ENCODE measurements at regions not wholly inside any gene's neighbourhood (a gene's known extent, or its start where the extent isn't known, plus 50 kb on each side); places are given as distances from the start of the nearest gene placed in this dataset.

DNA sequence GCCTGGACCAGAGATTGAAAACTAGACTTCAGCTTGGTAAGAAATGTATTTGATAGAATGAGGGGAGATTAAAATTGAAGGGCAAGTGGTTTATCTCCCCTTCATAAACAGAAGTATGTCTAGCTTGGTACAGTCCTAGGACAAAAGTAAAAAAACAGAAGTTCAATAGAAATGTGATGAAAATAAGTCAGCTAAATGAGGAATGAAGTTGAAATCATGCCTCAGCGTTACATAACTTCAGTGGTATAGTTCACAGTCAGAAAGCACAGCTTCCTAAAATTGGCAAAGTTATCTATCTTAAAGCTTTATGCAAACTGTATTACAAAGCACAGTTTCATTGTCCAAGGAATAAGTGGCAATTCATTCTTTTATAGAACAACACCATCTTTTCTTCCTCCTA lies 90.2 kb upstream of the SYT10 start:
- no peak overlapping the region for H3K27ac ChIP-seq (ENCODE audit: low read depth in 1 of 2, low read length in 1 of 2)
- no peaks in the 10 kb centered on the region for H3K27me3 ChIP-seq (ENCODE audit: control insufficient read depth in 3 of 3, insufficient read depth in 3 of 3, low read length in 2 of 3)
- no peaks in the 10 kb centered on the region for H3K36me3 ChIP-seq (ENCODE audit: control insufficient read depth in 4 of 4, insufficient read depth in 4 of 4, low read length in 4 of 4)
- H3K4me3 ChIP-seq, result no peak overlapping the region
- no peak overlapping the region for H3K9ac ChIP-seq (ENCODE audit: insufficient read depth in 1 of 2, low read length in 2 of 2)
- 52 to 58% methylated on average over 1 of the region's 1 CpG for WGBS, 2 donors
- ATAC-seq (ENCODE audit: insufficient read depth, low FRiP score), result peak; percentile 19
- TF ChIP-seq, protein P1, sequence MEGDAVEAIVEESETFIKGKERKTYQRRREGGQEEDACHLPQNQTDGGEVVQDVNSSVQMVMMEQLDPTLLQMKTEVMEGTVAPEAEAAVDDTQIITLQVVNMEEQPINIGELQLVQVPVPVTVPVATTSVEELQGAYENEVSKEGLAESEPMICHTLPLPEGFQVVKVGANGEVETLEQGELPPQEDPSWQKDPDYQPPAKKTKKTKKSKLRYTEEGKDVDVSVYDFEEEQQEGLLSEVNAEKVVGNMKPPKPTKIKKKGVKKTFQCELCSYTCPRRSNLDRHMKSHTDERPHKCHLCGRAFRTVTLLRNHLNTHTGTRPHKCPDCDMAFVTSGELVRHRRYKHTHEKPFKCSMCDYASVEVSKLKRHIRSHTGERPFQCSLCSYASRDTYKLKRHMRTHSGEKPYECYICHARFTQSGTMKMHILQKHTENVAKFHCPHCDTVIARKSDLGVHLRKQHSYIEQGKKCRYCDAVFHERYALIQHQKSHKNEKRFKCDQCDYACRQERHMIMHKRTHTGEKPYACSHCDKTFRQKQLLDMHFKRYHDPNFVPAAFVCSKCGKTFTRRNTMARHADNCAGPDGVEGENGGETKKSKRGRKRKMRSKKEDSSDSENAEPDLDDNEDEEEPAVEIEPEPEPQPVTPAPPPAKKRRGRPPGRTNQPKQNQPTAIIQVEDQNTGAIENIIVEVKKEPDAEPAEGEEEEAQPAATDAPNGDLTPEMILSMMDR (IDR thresholded peaks at IDR 0.05; ENCODE audit: control extremely low read depth, extremely low read depth), result no peak
- no peaks in the 10 kb centered on the region for H3K9me3 ChIP-seq (ENCODE audit: control insufficient read depth in 4 of 4, insufficient read depth in 3 of 4, low read length in 3 of 4)
- H3K4me1 ChIP-seq (ENCODE audit: control insufficient read depth in 5 of 5, insufficient read depth in 5 of 5, low read length in 5 of 5), result no peaks in the 10 kb centered on the region
- DNase-seq, result no peak

DNA sequence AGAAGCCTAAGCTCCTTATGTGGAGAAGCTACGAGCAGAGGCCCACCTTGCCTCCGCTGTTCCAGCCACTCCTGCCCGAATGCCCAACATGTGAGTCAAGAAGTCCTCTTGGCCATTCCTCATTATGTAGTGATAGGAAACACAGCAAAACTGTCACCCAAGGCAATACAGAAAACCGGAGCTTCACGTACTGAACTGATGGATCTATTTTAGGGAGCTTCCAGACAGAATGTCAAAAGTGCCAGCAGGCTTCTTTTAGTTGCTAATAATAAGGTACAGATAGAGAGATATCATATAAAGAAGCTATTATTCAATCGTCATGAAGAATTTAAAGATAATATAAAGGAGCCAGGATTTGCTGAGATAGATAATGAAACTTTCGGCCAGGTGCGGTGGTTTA lies 91.6 kb upstream of the SYT10 start:
- no peaks in the 10 kb centered on the region for H3K27me3 ChIP-seq (ENCODE audit: control insufficient read depth in 3 of 3, insufficient read depth in 3 of 3, low read length in 2 of 3)
- H3K9ac ChIP-seq (ENCODE audit: insufficient read depth in 1 of 2, low read length in 2 of 2), result no peak overlapping the region
- H3K36me3 ChIP-seq (ENCODE audit: control insufficient read depth in 4 of 4, insufficient read depth in 4 of 4, low read length in 4 of 4), result no peaks in the 10 kb centered on the region
- no peaks in the 10 kb centered on the region for H3K4me1 ChIP-seq (ENCODE audit: control insufficient read depth in 5 of 5, insufficient read depth in 5 of 5, low read length in 5 of 5)
- WGBS, 2 donors, result 81 to 93% methylated on average over 8 of the region's 8 CpGs
- no peak overlapping the region for H3K4me3 ChIP-seq
- TF ChIP-seq, protein P1 (IDR thresholded peaks at IDR 0.05; ENCODE audit: control extremely low read depth, extremely low read depth), result no peak
- no peaks in the 10 kb centered on the region for H3K9me3 ChIP-seq (ENCODE audit: control insufficient read depth in 4 of 4, insufficient read depth in 3 of 4, low read length in 3 of 4)
- no peak for DNase-seq
- no peak overlapping the region for H3K27ac ChIP-seq (ENCODE audit: low read depth in 1 of 2, low read length in 1 of 2)
- ATAC-seq (ENCODE audit: insufficient read depth, low FRiP score), result no peak

DNA sequence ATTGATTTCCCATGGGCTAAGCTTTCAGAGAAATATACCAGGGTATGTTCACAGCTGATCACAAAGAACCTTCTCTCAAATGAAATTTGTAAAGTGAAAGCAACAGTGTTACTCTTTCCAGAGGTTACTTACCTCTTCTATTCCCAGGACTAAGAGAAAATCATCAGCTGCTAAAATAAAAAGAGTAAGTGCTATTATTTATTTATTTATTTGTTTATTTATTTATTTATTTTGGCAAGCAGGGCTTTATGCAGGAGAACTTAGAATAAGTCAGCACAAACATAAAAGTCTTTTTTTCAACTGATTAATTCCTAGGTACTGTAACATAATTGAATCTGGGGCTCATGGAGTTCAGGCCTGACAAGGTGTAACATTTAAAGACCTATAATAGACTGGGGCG lies 93.9 kb upstream of the SYT10 start:
- DNase-seq, result no peak
- Histone ChIP-seq H3K4me3 (no peak overlapping the region), H3K9me3 (ENCODE audit: control insufficient read depth in 4 of 4, insufficient read depth in 3 of 4, low read length in 3 of 4) (no peaks in the 10 kb centered on the region), H3K4me1 (ENCODE audit: control insufficient read depth in 5 of 5, insufficient read depth in 5 of 5, low read length in 5 of 5) (no peaks in the 10 kb centered on the region), H3K27ac (ENCODE audit: low read depth in 1 of 2, low read length in 1 of 2) (no peak overlapping the region), H3K36me3 (ENCODE audit: control insufficient read depth in 4 of 4, insufficient read depth in 4 of 4, low read length in 4 of 4) (no peaks in the 10 kb centered on the region), H3K27me3 (ENCODE audit: control insufficient read depth in 3 of 3, insufficient read depth in 3 of 3, low read length in 2 of 3) (no peaks in the 10 kb centered on the region), H3K9ac (ENCODE audit: insufficient read depth in 1 of 2, low read length in 2 of 2) (no peak overlapping the region)
- ATAC-seq (ENCODE audit: insufficient read depth, low FRiP score), result no peak
- 96% methylated on average over 1 of the region's 1 CpG for WGBS, 2 donors
- TF ChIP-seq, protein P1 (IDR thresholded peaks at IDR 0.05; ENCODE audit: control extremely low read depth, extremely low read depth), result no peak

DNA sequence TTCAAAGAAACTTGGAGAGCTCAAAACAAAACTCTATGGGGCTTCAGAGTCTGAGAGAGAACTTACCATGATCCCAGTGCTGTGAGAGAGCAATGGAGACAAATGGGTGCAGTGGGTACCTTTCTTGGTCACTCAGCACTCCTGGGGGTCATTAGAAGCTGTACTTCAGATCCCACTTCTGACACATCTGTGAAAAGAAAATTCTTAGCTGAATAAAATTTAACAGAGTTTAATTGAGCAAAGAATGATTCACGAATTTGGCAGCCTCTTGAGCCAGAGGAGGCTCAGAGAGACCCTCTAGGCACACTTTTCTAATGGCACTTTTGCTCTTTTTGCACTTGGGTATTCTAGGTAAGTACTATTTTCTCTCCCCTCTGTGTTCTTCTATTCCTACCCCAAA lies 96.8 kb upstream of the SYT10 start:
- Histone ChIP-seq H3K4me1 (ENCODE audit: control insufficient read depth in 5 of 5, insufficient read depth in 5 of 5, low read length in 5 of 5) (no peaks in the 10 kb centered on the region), H3K27me3 (ENCODE audit: control insufficient read depth in 3 of 3, insufficient read depth in 3 of 3, low read length in 2 of 3) (no peaks in the 10 kb centered on the region), H3K4me3 (no peak overlapping the region), H3K36me3 (ENCODE audit: control insufficient read depth in 4 of 4, insufficient read depth in 4 of 4, low read length in 4 of 4) (no peaks in the 10 kb centered on the region), H3K9ac (ENCODE audit: insufficient read depth in 1 of 2, low read length in 2 of 2) (no peak overlapping the region), H3K27ac (ENCODE audit: low read depth in 1 of 2, low read length in 1 of 2) (no peak overlapping the region), H3K9me3 (ENCODE audit: control insufficient read depth in 4 of 4, insufficient read depth in 3 of 4, low read length in 3 of 4) (peaks cover 0 to 6% (median 0%) of the 10 kb centered on the region in 4 donors)
- TF ChIP-seq, protein P1 (IDR thresholded peaks at IDR 0.05; ENCODE audit: control extremely low read depth, extremely low read depth), result no peak
- DNase-seq (no peak), ATAC-seq (ENCODE audit: insufficient read depth, low FRiP score) (no peak)
- 27 to 80% methylated on average over 1 of the region's 1 CpG for WGBS, 2 donors

Measured in lung (tissue), 11 donors.